PFSK-1 (cell line): ENCODE measurements at regions not wholly inside any gene's neighbourhood (a gene's known extent, or its start where the extent isn't known, plus 50 kb on each side); places are given as distances from the start of the nearest gene placed in this dataset.

Experiments
- FOXP2 ChIP-seq: optimal IDR thresholded peaks from 2 replicates; pipeline ENCODE3; 2011; ENCODE audit warnings: borderline replicate concordance, control low read depth, inconsistent platforms; ENCODE audit not compliant: insufficient read depth; ENCODE audit errors: extremely low read length, extremely low read depth
- POLR2AphosphoS5 ChIP-seq: IDR thresholded peaks from 2 replicates; pipeline ENCODE4 v1.6.1; 2012; ENCODE audit warnings: low read depth, mild to moderate bottlenecking, control low read depth, low read length, moderate library complexity
- SIN3A ChIP-seq: IDR thresholded peaks from 2 replicates; pipeline ENCODE4 v1.6.1; 2012; ENCODE audit warnings: mild to moderate bottlenecking, low read length, moderate library complexity, borderline replicate concordance; ENCODE audit not compliant: insufficient read depth
- TAF1 ChIP-seq: IDR thresholded peaks from 2 replicates; pipeline ENCODE4 v1.6.1; 2012; ENCODE audit warnings: low read length, control low read depth, borderline replicate concordance; ENCODE audit not compliant: insufficient read depth
- TF ChIP-seq, protein P1 (sequence below), 2 experiments: IDR thresholded peaks; 2 replicates each; pipeline versions ENCODE4 v1.6.1 to v1.8.0; 2011 to 2012; ENCODE audit warnings: low read depth in 2 of 2, low read length in 2 of 2, control low read depth in 1 of 2, inconsistent platforms in 1 of 2, mild to moderate bottlenecking in 1 of 2, moderate library complexity in 1 of 2; ENCODE audit not compliant: insufficient read depth in 1 of 2

- TF ChIP-seq POLR2AphosphoS5: no peak
- no peak for TF ChIP-seq TAF1
- TF ChIP-seq FOXP2: no peak
- TF ChIP-seq SIN3A: no peak
- TF ChIP-seq, protein P1, sequence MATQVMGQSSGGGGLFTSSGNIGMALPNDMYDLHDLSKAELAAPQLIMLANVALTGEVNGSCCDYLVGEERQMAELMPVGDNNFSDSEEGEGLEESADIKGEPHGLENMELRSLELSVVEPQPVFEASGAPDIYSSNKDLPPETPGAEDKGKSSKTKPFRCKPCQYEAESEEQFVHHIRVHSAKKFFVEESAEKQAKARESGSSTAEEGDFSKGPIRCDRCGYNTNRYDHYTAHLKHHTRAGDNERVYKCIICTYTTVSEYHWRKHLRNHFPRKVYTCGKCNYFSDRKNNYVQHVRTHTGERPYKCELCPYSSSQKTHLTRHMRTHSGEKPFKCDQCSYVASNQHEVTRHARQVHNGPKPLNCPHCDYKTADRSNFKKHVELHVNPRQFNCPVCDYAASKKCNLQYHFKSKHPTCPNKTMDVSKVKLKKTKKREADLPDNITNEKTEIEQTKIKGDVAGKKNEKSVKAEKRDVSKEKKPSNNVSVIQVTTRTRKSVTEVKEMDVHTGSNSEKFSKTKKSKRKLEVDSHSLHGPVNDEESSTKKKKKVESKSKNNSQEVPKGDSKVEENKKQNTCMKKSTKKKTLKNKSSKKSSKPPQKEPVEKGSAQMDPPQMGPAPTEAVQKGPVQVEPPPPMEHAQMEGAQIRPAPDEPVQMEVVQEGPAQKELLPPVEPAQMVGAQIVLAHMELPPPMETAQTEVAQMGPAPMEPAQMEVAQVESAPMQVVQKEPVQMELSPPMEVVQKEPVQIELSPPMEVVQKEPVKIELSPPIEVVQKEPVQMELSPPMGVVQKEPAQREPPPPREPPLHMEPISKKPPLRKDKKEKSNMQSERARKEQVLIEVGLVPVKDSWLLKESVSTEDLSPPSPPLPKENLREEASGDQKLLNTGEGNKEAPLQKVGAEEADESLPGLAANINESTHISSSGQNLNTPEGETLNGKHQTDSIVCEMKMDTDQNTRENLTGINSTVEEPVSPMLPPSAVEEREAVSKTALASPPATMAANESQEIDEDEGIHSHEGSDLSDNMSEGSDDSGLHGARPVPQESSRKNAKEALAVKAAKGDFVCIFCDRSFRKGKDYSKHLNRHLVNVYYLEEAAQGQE (IDR thresholded peaks at IDR 0.05; ENCODE audit: insufficient read depth in 1 of 2, low read depth in 2 of 2, low read length in 2 of 2): no peak
Observed at GRCh38 chr13:80989241-80989640, 648.3 kb upstream of the SPRY2 start.

- TF ChIP-seq SIN3A: no peak
- TF ChIP-seq, protein P1 (IDR thresholded peaks at IDR 0.05; ENCODE audit: insufficient read depth in 1 of 2, low read depth in 2 of 2, low read length in 2 of 2): no peak
- no peak for TF ChIP-seq TAF1
Observed at GRCh38 chr13:80988391-80989151, 647.6 kb upstream of the SPRY2 start.

GRCh38 chr13:80979035-80979641 is 638.2 kb upstream of the SPRY2 start:
- TF ChIP-seq SIN3A (no peak), POLR2AphosphoS5 (no peak), FOXP2 (no peak), TAF1 (no peak)
- TF ChIP-seq, protein P1 (IDR thresholded peaks at IDR 0.05; ENCODE audit: insufficient read depth in 1 of 2, low read depth in 2 of 2, low read length in 2 of 2): no peak

DNA sequence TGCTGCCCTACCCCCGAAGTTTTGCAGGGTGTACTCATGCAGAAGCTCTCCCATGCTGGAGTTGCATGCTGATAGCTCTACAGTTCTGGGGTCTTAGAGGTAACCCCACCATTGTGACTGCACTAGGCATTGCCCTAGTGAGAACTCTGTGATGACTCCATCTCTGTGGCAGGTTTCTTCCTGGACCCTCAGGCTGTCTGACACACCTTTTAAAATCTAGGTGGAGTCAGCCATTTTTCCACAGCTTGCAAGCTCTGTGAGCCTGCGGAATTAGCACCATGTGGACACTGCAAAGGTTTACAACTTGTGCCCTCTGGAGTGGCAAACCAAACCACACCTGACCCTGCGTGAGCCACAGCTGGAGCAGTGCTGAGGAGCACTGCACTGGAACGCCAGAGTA is 636.2 kb upstream of the SPRY2 start:
- no peak for TF ChIP-seq FOXP2
- no peak for TF ChIP-seq SIN3A
- TF ChIP-seq, protein P1 (IDR thresholded peaks at IDR 0.05; ENCODE audit: insufficient read depth in 1 of 2, low read depth in 2 of 2, low read length in 2 of 2): no peak
- TF ChIP-seq POLR2AphosphoS5: no peak
- TF ChIP-seq TAF1: no peak
